Right lung (tissue), 2 donors: ENCODE measurements at regions not wholly inside any gene's neighbourhood (a gene's known extent, or its start where the extent isn't known, plus 50 kb on each side); places are given as distances from the start of the nearest gene placed in this dataset.

Source experiments
- DNase-seq, 2 donors: peaks; one replicate each; pipeline ENCODE4 v3.0.0-alpha.2; 2013

DNA sequence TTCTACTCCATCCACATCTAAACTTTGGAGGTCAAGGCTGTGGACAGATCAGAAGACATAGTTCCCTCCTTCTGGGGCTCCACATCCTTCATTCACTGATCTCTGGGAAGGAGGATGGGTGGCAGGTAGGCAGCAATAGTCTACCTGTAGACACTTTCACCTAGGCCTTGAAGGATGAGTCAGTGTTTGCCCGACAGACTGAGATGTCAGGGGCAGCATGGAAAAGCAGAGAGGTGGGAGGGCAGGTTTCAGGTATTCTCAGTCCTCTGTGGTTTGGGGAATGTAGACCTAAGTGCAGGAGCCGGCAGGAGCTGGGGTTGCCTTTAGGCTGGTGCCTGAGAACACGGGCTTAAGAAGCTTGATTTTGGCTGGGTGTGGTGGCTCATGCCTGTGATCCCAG, 171.9 kb upstream of the ZNF267 start:
- no peak for DNase-seq

DNA sequence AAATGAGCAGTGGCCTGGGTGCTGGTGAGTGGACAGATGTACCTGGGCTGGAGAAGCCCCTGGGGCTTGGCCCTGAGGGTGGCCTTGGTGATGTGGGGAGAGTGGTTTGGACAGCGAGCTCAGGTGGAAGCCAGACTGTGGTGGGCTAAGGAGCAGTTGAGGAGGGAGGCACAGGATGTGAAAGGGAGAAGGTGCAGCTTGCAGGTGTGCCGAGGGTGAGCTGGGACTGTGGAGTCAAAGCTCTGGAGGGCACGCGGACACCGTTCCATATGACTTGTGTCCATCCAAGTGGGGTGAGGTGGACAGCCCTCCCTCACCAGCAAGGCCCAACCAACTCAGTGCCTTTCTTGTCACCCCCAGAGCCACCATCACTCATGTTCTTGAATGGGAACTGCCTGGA, 170.8 kb upstream of the ZNF267 start:
- no peak for DNase-seq

DNA sequence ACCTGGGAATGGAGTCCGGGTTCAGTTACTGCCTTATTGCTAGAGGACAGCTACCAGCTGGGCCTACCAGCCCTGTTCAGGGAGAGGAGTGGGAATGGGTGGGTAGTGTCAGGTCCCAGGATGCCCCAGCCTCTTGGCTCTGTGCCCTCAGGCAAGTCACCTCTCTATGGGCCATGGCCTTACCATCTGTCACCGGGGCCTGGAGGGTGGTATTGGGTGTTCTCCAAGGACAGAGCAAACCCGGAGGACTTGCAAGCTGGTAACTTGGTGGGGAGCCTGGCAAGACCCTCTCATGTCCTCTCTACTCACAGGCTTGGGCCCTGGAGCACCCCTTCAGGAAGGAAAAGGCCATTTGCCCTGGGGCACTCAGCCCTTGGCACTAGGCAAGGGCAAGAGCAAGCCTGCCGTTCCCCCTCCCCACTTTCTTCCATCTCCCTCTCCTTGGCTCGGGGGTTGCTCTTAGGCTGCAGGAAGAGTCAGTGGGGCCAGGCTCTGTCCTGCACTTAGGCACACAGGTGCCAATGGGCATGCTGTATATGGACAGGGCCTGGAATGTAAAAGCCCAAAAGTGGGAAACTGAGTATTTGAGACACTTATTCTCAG, 170.0 kb upstream of the ZNF267 start:
- no peak for DNase-seq

DNA sequence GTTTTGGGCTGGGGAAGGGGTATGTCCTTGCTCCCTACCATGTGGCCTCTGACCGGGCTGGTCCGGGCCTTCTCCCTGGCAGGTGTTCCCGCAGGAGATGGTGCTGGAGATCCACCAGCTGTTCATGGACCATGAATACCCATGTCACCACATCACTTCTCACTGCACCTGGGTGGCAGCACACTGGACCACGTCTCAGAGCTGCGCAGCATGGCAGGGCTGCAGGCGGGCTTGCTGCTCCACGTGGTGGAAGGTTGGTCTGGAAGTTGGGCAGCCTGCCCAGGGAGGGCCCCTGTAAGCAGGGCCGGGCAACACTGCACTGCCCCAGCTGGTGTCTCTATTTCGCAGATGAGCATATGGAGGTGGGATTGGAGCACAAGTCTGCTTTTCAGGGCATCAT, 169.5 kb upstream of the ZNF267 start:
- no peak for DNase-seq

DNA sequence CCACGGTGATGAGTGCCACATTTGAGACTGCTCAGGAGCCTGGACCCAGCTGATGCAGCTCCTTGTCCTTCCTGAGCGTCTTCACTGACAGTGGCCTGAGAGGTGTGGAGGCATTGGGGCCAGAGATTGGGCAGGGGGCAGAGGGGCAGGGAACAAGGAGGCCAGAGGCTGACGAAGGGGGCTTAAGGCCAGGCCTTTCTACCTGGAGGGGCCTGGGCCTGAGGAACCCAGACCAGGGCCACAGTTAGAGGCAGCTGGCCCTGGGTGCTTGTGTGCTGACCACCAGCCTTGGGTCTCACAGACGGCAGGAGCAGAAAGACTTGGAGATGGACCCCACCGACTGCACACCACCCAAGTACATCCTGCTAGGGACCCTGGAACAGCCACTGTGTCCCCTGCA, 168.2 kb upstream of the ZNF267 start:
- DNase-seq = no peak

DNA sequence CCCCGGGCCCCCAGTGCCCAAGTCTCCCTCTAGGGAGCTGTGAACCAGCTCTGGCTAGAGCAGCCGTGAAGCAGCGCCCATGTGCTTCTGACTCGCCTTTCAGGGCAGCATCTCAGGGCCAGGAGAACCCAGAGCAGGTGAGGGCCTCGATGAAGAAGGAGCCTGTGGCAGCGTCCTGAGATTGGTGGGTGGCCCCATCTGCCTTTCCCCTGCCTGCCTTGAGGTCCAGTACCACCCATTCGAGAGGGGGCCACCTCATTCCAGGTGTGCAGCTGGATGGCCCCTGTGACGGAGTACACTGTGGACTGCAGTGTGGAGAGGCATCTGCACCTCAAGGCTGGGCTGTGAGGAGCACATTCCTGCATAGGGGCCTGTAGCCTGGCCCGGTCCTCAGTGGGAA, 167.3 kb upstream of the ZNF267 start:
- DNase-seq = no peak

DNA sequence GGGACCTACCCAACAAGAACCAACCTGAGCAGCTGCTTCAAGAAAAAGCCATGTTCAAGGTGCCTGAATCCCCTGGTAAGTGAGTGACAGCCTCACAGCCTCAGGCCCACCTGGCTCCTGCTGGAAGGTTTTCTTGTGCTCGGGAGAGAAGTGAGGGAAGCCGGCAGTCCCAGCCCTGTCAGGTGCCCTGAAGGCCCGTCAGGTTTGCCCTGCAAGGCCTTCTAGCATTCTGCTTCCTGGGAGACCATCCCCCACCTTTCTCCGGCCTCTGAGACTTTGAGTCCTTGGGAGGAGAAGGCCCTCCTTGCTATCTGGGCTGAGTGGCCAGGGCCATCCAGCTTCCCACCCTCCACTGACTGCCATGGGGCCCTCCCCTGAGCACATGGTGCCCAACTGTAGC, 166.7 kb upstream of the ZNF267 start:
- no peak for DNase-seq

DNA sequence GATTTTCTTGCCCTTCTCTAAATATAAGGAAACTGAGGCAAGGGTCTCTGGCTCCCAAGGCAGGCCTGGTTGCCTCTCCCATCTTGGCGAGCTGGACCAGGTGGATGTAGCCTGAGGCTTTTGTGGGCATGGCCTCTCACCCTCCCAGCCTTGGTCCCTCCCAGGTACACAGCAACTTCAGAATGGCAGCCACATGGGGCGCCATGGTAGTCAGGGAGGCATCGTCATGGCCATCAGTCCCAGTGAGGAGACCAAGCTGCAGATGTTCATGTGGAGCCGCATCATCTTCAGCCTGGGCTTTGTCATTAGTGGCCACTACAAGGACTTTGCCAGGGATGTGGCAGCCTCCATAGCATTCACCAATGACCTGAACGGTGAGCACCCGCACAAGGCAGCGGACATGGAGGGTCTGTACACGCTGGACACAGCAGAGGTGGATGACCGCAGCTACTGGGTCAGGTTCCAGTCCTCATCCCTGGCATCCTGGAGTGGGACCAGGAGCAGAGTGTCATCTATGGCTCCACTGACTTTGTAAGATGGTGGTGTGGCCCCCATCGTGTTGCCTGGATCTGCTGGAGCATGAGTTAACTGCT, 165.8 kb upstream of the ZNF267 start:
- no peak for DNase-seq

DNA sequence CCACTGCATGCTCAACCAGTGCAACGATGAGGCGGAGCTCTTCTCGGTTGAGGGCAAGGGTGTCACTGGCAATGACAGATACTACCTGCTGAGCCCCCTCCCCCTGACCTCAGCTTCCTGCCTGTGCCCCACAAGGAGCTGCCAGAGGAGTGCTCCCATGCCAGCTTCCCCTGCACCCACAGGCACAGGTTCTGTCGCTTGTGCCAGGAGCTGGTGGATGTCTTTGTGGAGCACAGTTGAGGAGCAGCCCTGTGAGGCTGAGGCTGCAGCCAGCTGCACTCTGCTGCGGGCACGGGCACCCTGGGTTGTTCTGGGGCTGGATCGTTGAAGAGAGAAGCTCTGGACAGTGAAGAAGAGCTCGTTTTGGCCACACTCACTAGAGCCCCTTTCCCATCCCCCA, 165.3 kb upstream of the ZNF267 start:
- no peak for DNase-seq

DNA sequence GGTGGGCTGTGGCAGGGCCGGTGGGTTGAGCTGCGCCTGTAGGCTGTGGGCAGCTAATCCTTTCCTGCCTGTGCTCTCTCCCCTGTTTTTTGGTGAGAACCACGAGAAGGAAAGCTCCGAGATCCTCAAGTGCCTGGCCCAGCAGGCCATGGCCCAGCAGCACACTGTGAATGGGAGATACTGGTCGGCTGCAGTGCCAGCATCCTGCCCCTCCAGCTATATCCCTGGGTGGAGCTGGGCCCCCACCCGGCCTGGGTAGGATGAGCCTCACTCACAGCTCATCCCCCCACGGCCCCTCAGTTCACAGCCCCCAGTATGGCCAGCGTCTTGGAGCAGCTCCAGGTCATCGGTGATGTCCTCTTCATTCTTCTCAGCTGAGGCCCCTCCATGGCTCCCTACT, 164.4 kb upstream of the ZNF267 start:
- no peak for DNase-seq

DNA sequence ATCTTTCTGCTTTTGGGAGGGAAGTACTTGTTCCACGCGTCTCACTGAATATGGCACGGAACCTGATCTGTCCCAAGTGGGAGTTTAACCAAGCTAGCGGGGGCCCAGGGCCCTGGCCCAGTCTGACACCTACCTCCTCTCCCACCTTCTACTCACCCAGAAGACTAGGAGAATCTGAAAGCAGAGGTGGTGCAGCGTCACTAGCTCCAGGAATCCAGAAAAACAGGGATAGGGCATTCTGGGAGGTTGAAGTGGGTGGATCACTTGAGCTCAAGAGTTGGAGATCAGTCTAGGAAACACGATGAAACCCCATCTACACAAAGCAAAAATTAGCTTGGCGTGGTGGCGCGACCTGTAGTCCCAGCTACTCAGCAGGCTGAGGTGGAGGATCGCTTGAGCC, 163.5 kb upstream of the ZNF267 start:
- no peak for DNase-seq

DNA sequence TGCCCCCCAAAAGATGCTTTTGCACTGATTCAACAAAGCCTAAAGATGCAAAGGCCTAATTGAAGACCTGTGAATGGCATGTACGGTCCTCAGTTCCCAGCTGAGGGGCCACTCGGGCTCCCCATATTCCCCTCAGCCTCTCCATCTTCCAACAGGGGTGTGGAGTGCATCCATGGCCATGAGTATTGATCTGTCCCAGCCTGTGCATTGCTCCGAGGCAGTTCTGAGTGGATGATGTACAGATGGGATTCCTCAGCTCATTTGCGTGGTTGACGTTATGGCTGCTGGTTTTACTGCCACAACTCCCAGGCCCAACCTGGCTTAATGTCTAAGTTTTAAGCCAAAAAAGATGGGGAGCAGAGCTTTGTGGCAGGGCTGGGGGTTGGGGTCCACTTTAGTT, 162.7 kb upstream of the ZNF267 start:
- no peak for DNase-seq

DNA sequence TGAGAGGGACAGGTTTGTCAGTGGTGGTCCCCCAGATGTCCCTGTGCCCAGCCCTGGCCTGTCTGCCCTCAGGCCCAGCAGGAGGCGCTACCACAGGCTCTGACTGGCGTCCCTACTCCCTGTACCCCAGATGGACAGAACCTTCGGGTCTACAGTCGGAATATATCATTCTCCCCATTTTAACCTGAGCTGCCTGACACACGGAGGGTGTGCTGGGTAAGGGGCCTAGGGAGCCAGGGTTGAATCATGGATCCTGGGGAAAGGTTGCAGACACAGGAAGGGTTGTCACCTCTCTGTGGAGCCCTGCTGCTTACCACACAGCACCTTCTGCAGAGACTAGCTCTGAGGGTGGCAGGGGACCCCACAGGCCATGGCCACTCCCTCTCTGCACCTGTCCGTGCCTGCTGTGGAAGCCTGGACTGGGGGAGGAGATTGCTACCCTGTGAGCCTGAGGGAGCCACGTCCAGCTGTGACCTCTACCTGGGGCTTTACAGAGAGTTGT, 162.2 kb upstream of the ZNF267 start:
- DNase-seq = no peak

DNA sequence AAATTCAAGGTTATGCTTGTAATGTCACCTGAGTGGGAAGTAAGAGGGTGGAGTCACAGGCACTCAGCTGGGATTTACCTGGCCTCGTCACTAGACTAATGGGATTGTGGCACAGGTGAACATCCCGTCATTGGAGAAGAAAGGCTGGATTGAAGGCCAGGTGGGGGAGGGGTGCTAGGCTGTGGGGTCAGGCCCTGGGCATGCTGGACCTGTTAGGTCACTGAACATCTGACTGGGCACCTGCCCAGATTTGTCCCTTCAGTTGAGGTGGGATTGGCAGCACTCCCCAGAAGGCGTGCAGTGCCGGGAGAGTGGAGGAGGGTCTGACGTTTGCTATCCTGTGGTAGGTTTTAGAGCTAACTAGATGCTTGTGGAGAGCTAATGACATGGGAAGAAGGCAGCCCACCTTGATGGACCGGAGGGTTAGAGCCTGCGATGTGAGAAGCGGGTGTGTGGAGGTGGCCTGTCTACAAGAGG, 161.5 kb upstream of the ZNF267 start:
- no peak for DNase-seq

DNA sequence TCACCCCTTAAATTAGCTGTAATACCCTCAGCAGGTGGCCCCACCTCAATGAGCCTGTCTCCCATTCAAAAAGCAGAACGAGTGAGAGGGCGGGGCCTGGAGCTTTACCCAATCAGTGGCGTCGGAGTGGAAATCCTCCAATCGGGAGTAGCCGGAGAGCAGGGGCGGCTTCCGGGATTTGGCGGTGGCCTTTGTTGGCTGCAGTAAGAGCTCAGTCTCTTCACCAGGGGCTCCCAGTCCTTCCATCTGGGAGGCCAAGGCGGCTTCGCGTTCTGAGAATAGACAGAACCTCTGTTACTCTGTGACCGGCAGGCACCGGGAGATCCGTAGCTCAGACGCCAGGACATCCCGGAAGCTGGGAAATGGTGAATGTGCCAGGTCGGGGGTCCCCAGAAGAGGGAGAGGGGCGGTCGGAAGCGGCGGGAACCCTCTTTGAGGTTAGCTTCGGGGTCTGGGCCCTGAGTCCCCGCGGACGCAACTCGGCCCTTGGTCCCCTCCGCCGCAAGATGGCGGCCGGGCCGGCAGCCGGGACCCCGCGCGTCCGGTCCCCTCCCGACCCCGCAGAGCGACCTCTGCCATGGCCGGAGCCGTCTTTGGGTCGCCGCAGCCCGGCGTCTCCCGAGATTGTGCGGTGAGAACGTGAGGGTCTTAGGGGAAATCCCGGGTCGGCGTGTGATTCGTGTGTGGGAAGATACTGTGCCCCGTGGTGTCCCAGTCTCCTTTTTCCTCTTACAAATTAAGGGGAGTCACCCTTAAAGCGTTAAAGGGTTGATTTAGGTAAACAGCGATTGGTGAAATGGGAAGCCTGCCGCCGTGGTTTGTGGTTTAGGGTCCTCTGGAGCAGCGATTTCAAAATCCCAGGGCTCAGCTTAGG, 160.3 kb upstream of the ZNF267 start:
- DNase-seq = peak; percentile 84 to 87

DNA sequence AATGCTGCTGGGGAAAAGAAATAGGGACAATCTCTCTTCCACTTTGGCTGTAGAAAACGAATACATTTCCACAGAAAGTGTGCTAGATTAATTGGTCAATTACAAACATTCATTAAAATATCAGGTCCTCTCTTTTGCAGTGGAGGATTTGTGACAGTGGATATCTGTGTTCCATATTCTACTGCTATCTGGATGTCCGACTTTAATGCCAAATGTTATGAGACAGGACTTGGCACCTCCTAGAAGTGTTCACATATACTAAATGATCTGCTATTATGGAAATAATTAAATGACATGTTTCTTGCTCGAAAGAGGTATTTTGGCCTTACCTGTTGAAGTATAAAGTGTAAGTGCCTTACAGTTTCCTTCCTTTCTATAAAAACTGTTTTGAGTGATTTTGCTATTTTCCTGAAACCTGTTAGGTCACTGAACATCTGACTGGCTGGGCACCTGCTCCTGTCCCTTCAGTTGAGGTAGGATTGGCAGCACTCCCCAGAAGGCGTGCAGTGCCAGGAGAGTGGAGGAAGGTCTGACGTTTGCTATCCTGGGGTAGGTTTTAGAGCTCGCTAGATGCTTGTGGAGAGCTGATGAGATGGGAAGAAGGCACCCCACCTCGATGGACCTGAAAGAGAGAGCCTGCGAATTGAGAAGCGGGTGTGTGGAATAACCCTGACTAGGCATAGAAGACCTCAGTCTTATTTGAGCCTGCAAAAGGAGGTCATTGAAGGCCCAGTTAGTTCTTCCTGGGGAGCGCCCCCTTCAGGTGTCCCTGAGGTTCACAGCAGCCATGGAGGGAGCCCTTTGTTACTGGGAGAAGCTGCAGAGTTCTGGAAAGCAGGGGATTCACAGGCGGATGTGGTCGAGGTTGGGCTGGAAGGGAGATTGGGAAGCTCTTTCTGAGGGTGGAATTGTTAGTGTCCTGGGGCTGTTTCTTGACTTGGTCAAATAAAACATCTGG, 159.4 kb upstream of the ZNF267 start:
- DNase-seq = no peak

DNA sequence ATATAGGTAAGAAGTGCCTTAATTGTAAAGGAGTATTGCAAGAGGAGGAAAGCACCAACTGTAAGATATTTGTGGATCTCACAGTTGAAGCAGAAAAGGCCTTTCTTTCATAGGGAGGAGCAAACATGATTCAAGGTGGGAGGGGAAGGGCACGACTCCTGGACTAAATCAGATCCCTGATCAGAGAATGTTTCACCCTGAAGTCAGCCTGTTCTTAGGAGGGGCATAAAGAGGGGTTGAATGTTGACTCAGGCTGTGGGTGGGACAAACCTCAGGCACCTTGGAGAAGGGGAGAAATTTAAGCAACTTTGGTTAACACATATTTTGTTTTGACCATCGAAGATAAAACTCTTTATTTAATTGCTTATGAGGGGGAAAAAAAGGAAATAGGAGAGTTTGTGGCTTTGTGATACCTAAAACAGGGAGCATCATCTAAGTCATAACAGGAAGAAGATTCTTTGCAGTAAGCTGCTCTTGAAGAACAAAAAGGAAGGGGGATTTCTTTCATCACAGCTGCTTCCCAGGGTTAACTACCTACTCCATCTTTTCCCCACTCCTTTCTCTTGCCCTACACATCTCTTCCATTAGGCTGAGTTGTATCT, 158.6 kb upstream of the ZNF267 start:
- DNase-seq = no peak

DNA sequence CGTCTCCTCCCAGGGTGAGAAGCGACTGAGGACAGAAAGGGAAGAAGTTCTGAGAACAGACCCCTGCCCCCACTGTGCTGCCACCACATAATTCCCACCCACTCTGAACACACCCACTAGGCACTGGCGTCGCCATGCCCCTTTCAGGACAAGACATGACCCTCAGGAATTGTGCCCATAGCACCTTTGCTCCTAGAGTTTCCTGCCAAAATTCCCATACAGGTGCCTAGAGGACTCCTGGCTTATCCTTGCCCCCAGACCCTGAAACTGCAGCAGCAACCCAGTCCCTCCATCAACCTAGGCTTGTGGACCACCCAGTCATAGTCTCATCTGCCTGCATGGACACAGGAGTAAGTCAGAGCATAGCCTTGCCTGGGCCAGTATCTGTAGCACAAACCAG, 157.7 kb upstream of the ZNF267 start:
- DNase-seq = no peak

DNA sequence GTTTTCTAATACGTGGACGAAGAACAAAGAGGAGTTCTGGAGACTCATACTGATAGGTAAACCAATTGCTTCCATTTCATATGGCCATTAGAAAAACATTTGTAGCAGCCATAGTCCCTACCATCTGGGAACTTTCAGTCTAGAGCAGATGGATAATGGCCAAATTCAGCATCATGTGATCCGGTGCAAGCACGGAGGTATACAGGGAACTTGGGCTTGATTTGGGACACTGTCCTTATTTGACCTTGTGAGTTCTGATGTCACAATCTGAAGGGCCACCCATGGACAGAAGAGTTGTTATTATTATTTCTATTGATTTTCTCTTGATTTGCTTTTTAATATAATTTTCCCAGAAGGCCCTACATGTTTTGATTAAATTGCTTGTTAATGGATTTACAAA, 154.6 kb upstream of the ZNF267 start:
- no peak for DNase-seq

DNA sequence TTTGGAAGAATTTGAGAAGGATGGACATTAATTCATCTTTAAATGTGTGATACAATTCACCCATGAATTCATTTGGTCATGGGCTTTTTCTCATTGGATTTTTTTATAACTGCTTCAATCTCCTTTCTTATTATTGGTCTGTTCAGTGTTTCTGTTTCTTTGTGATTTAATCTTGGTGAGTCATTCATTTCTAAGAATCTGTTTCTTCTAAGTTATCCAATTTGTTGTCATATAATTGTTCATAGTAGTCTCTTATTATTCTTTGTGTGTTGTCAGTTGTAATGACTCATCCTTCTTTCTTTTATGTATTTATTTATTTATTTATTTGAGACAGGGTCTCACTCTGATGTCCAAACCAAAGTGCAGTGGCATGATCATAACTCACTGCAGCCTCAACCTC, 146.1 kb upstream of the ZNF267 start:
- no peak for DNase-seq

DNA sequence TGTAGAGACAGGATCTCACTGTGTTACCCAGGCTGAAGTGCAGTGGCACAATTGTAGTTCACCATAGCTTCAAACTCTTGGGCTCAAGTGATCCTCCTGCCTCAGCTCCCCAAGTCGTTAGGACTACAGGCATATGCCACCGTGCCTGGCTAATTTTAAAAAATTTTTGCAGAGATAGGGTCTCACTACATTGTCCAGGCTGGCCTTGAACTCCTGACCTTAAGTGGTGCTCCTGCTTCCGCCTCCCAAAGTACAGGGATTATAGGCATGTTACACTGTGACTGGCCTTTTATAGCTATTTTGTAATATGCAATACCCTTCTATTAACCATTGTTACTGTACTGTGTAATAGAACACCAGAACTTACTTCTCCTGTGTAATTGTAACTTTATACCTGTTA, 139.3 kb upstream of the ZNF267 start:
- no peak for DNase-seq
